NCI-H1092 (cell line): ENCODE measurements at regions not wholly inside any gene's neighbourhood (a gene's known extent, or its start where the extent isn't known, plus 50 kb on each side); places are given as distances from the start of the nearest gene placed in this dataset.
"Not testable (repeated sequence)": the region's sequence is repeated elsewhere in the genome, so short reads cannot be mapped to it uniquely, and the experiment has no call there.

Experiments used
- DNase-seq: peaks from one replicate; lab custom pipeline; 2025; lab: John Stamatoyannopoulos, UW

- DNase-seq: no peak
These were observed 442.0 kb upstream of the RUNX1 start for GRCh38 chr21:35491114-35491513.

- no peak for DNase-seq
These were observed 440.4 kb upstream of the RUNX1 start for GRCh38 chr21:35489389-35489980.

- DNase-seq: no peak
These were observed 439.8 kb upstream of the RUNX1 start for GRCh38 chr21:35488946-35489345.

- no peak for DNase-seq
These were observed 436.3 kb upstream of the RUNX1 start for GRCh38 chr21:35485364-35485763.

- DNase-seq: no peak
These were observed 435.7 kb upstream of the RUNX1 start for GRCh38 chr21:35484851-35485250.

- DNase-seq: no peak
These were observed 434.9 kb upstream of the RUNX1 start for GRCh38 chr21:35484032-35484431.

- no peak for DNase-seq
These were observed 434.0 kb upstream of the RUNX1 start for GRCh38 chr21:35482933-35483662.

GRCh38 chr21:35482096-35482495, 433.0 kb upstream of the RUNX1 start:
- DNase-seq: no peak

GRCh38 chr21:35481005-35481404, 431.9 kb upstream of the RUNX1 start:
- no peak for DNase-seq

- DNase-seq: no peak
These were observed 430.4 kb upstream of the RUNX1 start for GRCh38 chr21:35479529-35479928.

GRCh38 chr21:35479065-35479448, 430.0 kb upstream of the RUNX1 start:
- DNase-seq: no peak

GRCh38 chr21:35478161-35479064, 429.3 kb upstream of the RUNX1 start:
- DNase-seq: no peak

GRCh38 chr21:35477622-35478021, 428.5 kb upstream of the RUNX1 start:
- no peak for DNase-seq

GRCh38 chr21:35476621-35477395, 427.7 kb upstream of the RUNX1 start:
- no peak for DNase-seq

- no peak for DNase-seq
These were observed 426.7 kb upstream of the RUNX1 start for GRCh38 chr21:35475762-35476161.

GRCh38 chr21:35475009-35475408, 425.9 kb upstream of the RUNX1 start:
- DNase-seq: no peak

- no peak for DNase-seq
These were observed 424.4 kb upstream of the RUNX1 start for GRCh38 chr21:35473496-35473895.

- DNase-seq: no peak
These were observed 421.4 kb upstream of the RUNX1 start for GRCh38 chr21:35470522-35470921.

GRCh38 chr21:35469498-35469897, 420.4 kb upstream of the RUNX1 start:
- DNase-seq: no peak

- no peak for DNase-seq
These were observed 419.9 kb upstream of the RUNX1 start for GRCh38 chr21:35468991-35469390.

GRCh38 chr21:35467566-35467965, 418.5 kb upstream of the RUNX1 start:
- no peak for DNase-seq

GRCh38 chr21:35466681-35467080, 417.6 kb upstream of the RUNX1 start:
- DNase-seq: not testable (repeated sequence)
